ENCODE measurements at regions not wholly inside any gene's neighbourhood (a gene's known extent, or its start where the extent isn't known, plus 50 kb on each side); places are given as distances from the start of the nearest gene placed in this dataset.
"Not testable (repeated sequence)": the region's sequence is repeated elsewhere in the genome, so short reads cannot be mapped to it uniquely, and the experiment has no call there.

GRCh38 chr5:4570047-4570995 is 569.8 kb upstream of the ADAMTS16 start:
- DNase-seq (ENCODE audit: low read depth): no peak

GRCh38 chr5:4571248-4571948 is 568.7 kb upstream of the ADAMTS16 start:
- no peak for DNase-seq (ENCODE audit: low read depth)

GRCh38 chr5:4572311-4573100 is 567.6 kb upstream of the ADAMTS16 start:
- DNase-seq (ENCODE audit: low read depth): no peak

- DNase-seq (ENCODE audit: low read depth): no peak
Observed at GRCh38 chr5:4575608-4576007, 564.5 kb upstream of the ADAMTS16 start.

- no peak for DNase-seq (ENCODE audit: low read depth)
Observed at GRCh38 chr5:4576161-4576748, 563.9 kb upstream of the ADAMTS16 start.

- DNase-seq (ENCODE audit: low read depth): no peak
Observed at GRCh38 chr5:4576908-4577307, 563.2 kb upstream of the ADAMTS16 start.

- no peak for DNase-seq (ENCODE audit: low read depth)
Observed at GRCh38 chr5:4579679-4580078, 560.5 kb upstream of the ADAMTS16 start.

- DNase-seq (ENCODE audit: low read depth): no peak
Observed at GRCh38 chr5:4580772-4581171, 559.4 kb upstream of the ADAMTS16 start.

- DNase-seq (ENCODE audit: low read depth): no peak
Observed at GRCh38 chr5:4581289-4581688, 558.8 kb upstream of the ADAMTS16 start.

- DNase-seq (ENCODE audit: low read depth): no peak
Observed at GRCh38 chr5:4584982-4585381, 555.1 kb upstream of the ADAMTS16 start.

- DNase-seq (ENCODE audit: low read depth): no peak
Observed at GRCh38 chr5:4613440-4613839, 526.7 kb upstream of the ADAMTS16 start.

- DNase-seq (ENCODE audit: low read depth): no peak
Observed at GRCh38 chr5:4614088-4614487, 526.0 kb upstream of the ADAMTS16 start.

- DNase-seq (ENCODE audit: low read depth): not testable (repeated sequence)
Observed at GRCh38 chr5:4615369-4615768, 524.8 kb upstream of the ADAMTS16 start.

- no peak for DNase-seq (ENCODE audit: low read depth)
Observed at GRCh38 chr5:4625206-4625896, 514.8 kb upstream of the ADAMTS16 start.

- no peak for DNase-seq (ENCODE audit: low read depth)
Observed at GRCh38 chr5:4627131-4627530, 513.0 kb upstream of the ADAMTS16 start.

- DNase-seq (ENCODE audit: low read depth): no peak
Observed at GRCh38 chr5:4627929-4628328, 512.2 kb upstream of the ADAMTS16 start.

GRCh38 chr5:4628645-4629385 is 511.3 kb upstream of the ADAMTS16 start:
- DNase-seq (ENCODE audit: low read depth): no peak

- no peak for DNase-seq (ENCODE audit: low read depth)
Observed at GRCh38 chr5:4630031-4630430, 510.1 kb upstream of the ADAMTS16 start.

- no peak for DNase-seq (ENCODE audit: low read depth)
Observed at GRCh38 chr5:4634342-4634741, 505.8 kb upstream of the ADAMTS16 start.

- no peak for DNase-seq (ENCODE audit: low read depth)
Observed at GRCh38 chr5:4636378-4636777, 503.8 kb upstream of the ADAMTS16 start.

- no peak for DNase-seq (ENCODE audit: low read depth)
Observed at GRCh38 chr5:4639946-4640345, 500.2 kb upstream of the ADAMTS16 start.

Measured in non-pigmented ciliary epithelial cell (primary cell).